OCI-LY7 (cell line): ENCODE measurements at regions not wholly inside any gene's neighbourhood (a gene's known extent, or its start where the extent isn't known, plus 50 kb on each side); places are given as distances from the start of the nearest gene placed in this dataset.

Source experiments
- BruUV-seq: library from RNA; stranded (reverse); fragments of 400-500 nt; replicated peaks from 2 replicates; lab custom pipeline; 2021; lab: Mats Ljungman, UMichigan
- CTCF ChIA-PET: fragments of 300-600 bp; sonication (Branson Sonifier 250); formaldehyde crosslinking; loops from one replicate; lab custom pipeline; 2022; ENCODE audit warnings: antibody characterized with exemption; ENCODE audit not compliant: unreplicated experiment; lab: Charles Lee
- POLR2A ChIA-PET: fragments of 300-600 bp; sonication (Branson Sonifier 250); formaldehyde crosslinking; loops from one replicate; lab custom pipeline; 2022; ENCODE audit warnings: antibody characterized with exemption; lab: Charles Lee
- DNase-seq: peaks from one replicate; pipeline ENCODE4 v3.0.0-alpha.2; 2015; ENCODE audit warnings: low spot score
- H2AFZ ChIP-seq: fragments of 200-600 bp; sonication (generic), shearing (Covaris generic); 2 replicates; pipeline ENCODE4 v1.6.1; 2014; ENCODE audit warnings: mild to moderate bottlenecking, antibody characterized with exemption, low read length, moderate library complexity
- H3K27ac ChIP-seq: fragments of 200-600 bp; sonication (generic); 2 replicates; pipeline ENCODE4 v1.5.1; 2014; ENCODE audit warnings: mixed run types, low read depth, mild to moderate bottlenecking, moderate library complexity, low read length, inconsistent platforms; ENCODE audit not compliant: poor library complexity, severe bottlenecking
- H3K36me3 ChIP-seq: fragments of 200-600 bp; sonication (generic); 2 replicates; pipeline ENCODE4 v1.6.1; 2014; ENCODE audit warnings: mild to moderate bottlenecking, antibody characterized with exemption, low read length, moderate library complexity, mixed read lengths; ENCODE audit not compliant: insufficient read depth
- H3K4me1 ChIP-seq: fragments of 200-600 bp; sonication (generic); 2 replicates; pipeline ENCODE4 v1.5.1; 2014; ENCODE audit warnings: mild to moderate bottlenecking, low read length; ENCODE audit not compliant: insufficient read depth, poor library complexity, severe bottlenecking
- H3K4me2 ChIP-seq: fragments of 200-600 bp; sonication (generic); 2 replicates; pipeline ENCODE4 v1.6.1; 2014; ENCODE audit warnings: mild to moderate bottlenecking, low read length
- H3K4me3 ChIP-seq: fragments of 200-600 bp; sonication (generic); 2 replicates; pipeline ENCODE4 v1.5.1; 2014; ENCODE audit warnings: mild to moderate bottlenecking, low read depth, low read length; ENCODE audit not compliant: poor library complexity, severe bottlenecking
- H3K79me2 ChIP-seq: fragments of 200-600 bp; sonication (generic); 2 replicates; pipeline ENCODE4 v1.6.1; 2016; ENCODE audit warnings: low read depth, mild to moderate bottlenecking, low read length, moderate library complexity, mixed read lengths; ENCODE audit not compliant: insufficient read depth
- H3K9me2 ChIP-seq: fragments of 200-600 bp; sonication (generic); 2 replicates; pipeline ENCODE4 v1.6.1; 2016; ENCODE audit warnings: mild to moderate bottlenecking, low read length, mixed read lengths; ENCODE audit not compliant: insufficient read depth
- H3K9me3 ChIP-seq: fragments of 200-600 bp; sonication (generic); 2 replicates; pipeline ENCODE4 v1.6.1; 2014; ENCODE audit warnings: mild to moderate bottlenecking, mixed run types, low read length, mixed read lengths
- H4K20me1 ChIP-seq: fragments of 200-600 bp; sonication (generic); 2 replicates; pipeline ENCODE4 v1.6.1; 2014; ENCODE audit warnings: mild to moderate bottlenecking, antibody characterized with exemption, low read length, moderate library complexity, mixed read lengths; ENCODE audit not compliant: insufficient read depth
- CTCF ChIP-seq: fragments of 200-600 bp; sonication (generic); conservative IDR thresholded peaks from 2 replicates; pipeline ENCODE4 v1.5.1; 2014; ENCODE audit warnings: mild to moderate bottlenecking, antibody characterized with exemption, low read length, moderate library complexity, mixed read lengths
- EZH2phosphoT487 ChIP-seq: fragments of 200-600 bp; sonication (generic); IDR thresholded peaks from 2 replicates; pipeline ENCODE4 v1.6.1; 2018; ENCODE audit warnings: low read depth, borderline replicate concordance, mild to moderate bottlenecking, mixed run types, antibody characterized with exemption, low read length, moderate library complexity, mixed read lengths
- intact Hi-C: fragments of 100-400 bp; cut with micrococcal nuclease; formaldehyde crosslinking; loops from one replicate; pipeline ENCODE4 v1.10.0; 2022; ENCODE audit not compliant: unreplicated experiment

GRCh38 chr2:15813481-15814266 lies 126.7 kb upstream of the MYCN start:
- ChIA-PET CTCF (interaction anchor here (0.6 kb wide), 1 partner anchor 574 kb away, joined by 4 read pairs; no protein-coding TSS in a partner anchor), POLR2A (interaction anchor here (0.6 kb wide), 1 partner anchor 11 kb away, joined by 3 read pairs; no protein-coding TSS in a partner anchor)
- TF ChIP-seq EZH2phosphoT487 (no peak), CTCF (no peak)
- intact Hi-C loops = loop anchor here (5.0 kb wide), 1 partner anchor 1396 kb away; no protein-coding TSS in a partner anchor
- Histone ChIP-seq H3K79me2 (no peaks in the 10 kb centered on the region), H3K9me2 (no peaks in the 10 kb centered on the region), H3K27ac (no peak overlapping the region), H3K4me1 (no peaks in the 10 kb centered on the region), H2AFZ (no peak overlapping the region), H3K36me3 (no peaks in the 10 kb centered on the region), H3K4me3 (no peak overlapping the region), H3K9me3 (no peaks in the 10 kb centered on the region), H3K4me2 (no peak overlapping the region), H4K20me1 (no peaks in the 10 kb centered on the region)
- DNase-seq = no peak
- no TSS peak for BruUV-seq

GRCh38 chr2:15814403-15814802 lies 125.9 kb upstream of the MYCN start:
- no peak for DNase-seq
- POLR2A ChIA-PET = interaction anchor here (0.6 kb wide), 1 partner anchor 11 kb away, joined by 3 read pairs; no protein-coding TSS in a partner anchor

More at GRCh38 chr2:15814403-15814802, 125.9 kb upstream of the MYCN start:
- TF ChIP-seq EZH2phosphoT487 (no peak), CTCF (no peak)
- no peak overlapping the region for H3K4me3 ChIP-seq
- no peaks in the 10 kb centered on the region for H3K9me3 ChIP-seq
- no peaks in the 10 kb centered on the region for H3K4me1 ChIP-seq
- H3K27ac ChIP-seq = no peak overlapping the region
- no peaks in the 10 kb centered on the region for H3K79me2 ChIP-seq
- no peaks in the 10 kb centered on the region for H4K20me1 ChIP-seq
- H3K4me2 ChIP-seq = no peak overlapping the region
- no TSS peak for BruUV-seq
- CTCF ChIA-PET = interaction anchor here (0.6 kb wide), 1 partner anchor 574 kb away, joined by 4 read pairs; no protein-coding TSS in a partner anchor
- H3K36me3 ChIP-seq = no peaks in the 10 kb centered on the region
- H2AFZ ChIP-seq = no peak overlapping the region
- intact Hi-C loops = loop anchor here (5.0 kb wide), 1 partner anchor 1397 kb away; no protein-coding TSS in a partner anchor
- H3K9me2 ChIP-seq = no peaks in the 10 kb centered on the region
